ENCODE measurements at regions not wholly inside any gene's neighbourhood (a gene's known extent, or its start where the extent isn't known, plus 50 kb on each side); places are given as distances from the start of the nearest gene placed in this dataset.

GRCh38 chr16:65624229-65624628, 502.4 kb upstream of the CDH11 start:
- Mint-ChIP-seq H3K27ac (no peak overlapping the region), H3K9me3 (peaks cover 0 to 5% (median 5%) of the 10 kb centered on the region in 3 donors), H3K36me3 (no peaks in the 10 kb centered on the region), H3K4me1 (no peaks in the 10 kb centered on the region), H3K4me3 (no peak overlapping the region), H3K27me3 (no peaks in the 10 kb centered on the region)
- no peak overlapping the region for H3K27ac ChIP-seq (ENCODE audit: low read length)
- H3K4me3 ChIP-seq (ENCODE audit: control insufficient read depth in 1 of 2, extremely low read depth in 1 of 2, low read length in 1 of 2), result no peak overlapping the region
- no peaks in the 10 kb centered on the region for H3K4me1 ChIP-seq (ENCODE audit: control insufficient read depth in 1 of 2, extremely low read depth in 1 of 2, insufficient read depth in 2 of 2, low read length in 2 of 2)
- H3K36me3 ChIP-seq (ENCODE audit: control insufficient read depth in 2 of 2, extremely low read depth in 1 of 2, insufficient read depth in 1 of 2, low read length in 1 of 2), result no peaks in the 10 kb centered on the region
- ChIA-PET POLR2A (no interaction called here), CTCF (no interaction called here)
- H3K9me3 ChIP-seq, result no peaks in the 10 kb centered on the region
- ATAC-seq (replicated peaks in 1 of 4) (no peak), DNase-seq (no peak)
- H3K27me3 ChIP-seq (replicated peaks in 1 of 2; ENCODE audit: control insufficient read depth in 2 of 2, extremely low read depth in 1 of 2, insufficient read depth in 2 of 2, low read length in 1 of 2), result no peaks in the 10 kb centered on the region
- 64% methylated on average over 2 of the region's 2 CpGs for WGBS (ENCODE audit: insufficient coverage)

GRCh38 chr16:65622871-65623270, 501.0 kb upstream of the CDH11 start:
- no peaks in the 10 kb centered on the region for H3K4me1 ChIP-seq (ENCODE audit: control insufficient read depth in 1 of 2, extremely low read depth in 1 of 2, insufficient read depth in 2 of 2, low read length in 2 of 2)
- ChIA-PET POLR2A (no interaction called here), CTCF (no interaction called here)
- Mint-ChIP-seq H3K9me3 (peaks cover 0 to 5% (median 5%) of the 10 kb centered on the region in 3 donors), H3K4me3 (no peak overlapping the region), H3K27ac (no peak overlapping the region), H3K36me3 (no peaks in the 10 kb centered on the region), H3K4me1 (no peaks in the 10 kb centered on the region), H3K27me3 (no peaks in the 10 kb centered on the region)
- ATAC-seq (replicated peaks in 1 of 4) (no peak), DNase-seq (no peak)
- no peaks in the 10 kb centered on the region for H3K27me3 ChIP-seq (replicated peaks in 1 of 2; ENCODE audit: control insufficient read depth in 2 of 2, extremely low read depth in 1 of 2, insufficient read depth in 2 of 2, low read length in 1 of 2)
- no peaks in the 10 kb centered on the region for H3K9me3 ChIP-seq
- no peak overlapping the region for H3K27ac ChIP-seq (ENCODE audit: low read length)
- no peaks in the 10 kb centered on the region for H3K36me3 ChIP-seq (ENCODE audit: control insufficient read depth in 2 of 2, extremely low read depth in 1 of 2, insufficient read depth in 1 of 2, low read length in 1 of 2)
- 78% methylated on average over 4 of the region's 4 CpGs for WGBS (ENCODE audit: insufficient coverage)
- no peak overlapping the region for H3K4me3 ChIP-seq (ENCODE audit: control insufficient read depth in 1 of 2, extremely low read depth in 1 of 2, low read length in 1 of 2)

GRCh38 chr16:65622151-65622550, 500.3 kb upstream of the CDH11 start:
- WGBS (ENCODE audit: insufficient coverage), result 97% methylated on average over 3 of the region's 5 CpGs
- no peak overlapping the region for H3K27ac Mint-ChIP-seq
- no peak overlapping the region for H3K4me3 Mint-ChIP-seq

GRCh38 chr16:65621640-65622039, 499.8 kb upstream of the CDH11 start:
- no peak for DNase-seq
- no peak for ATAC-seq (replicated peaks in 1 of 4)
- H3K9me3 ChIP-seq, result no peaks in the 10 kb centered on the region
- Mint-ChIP-seq H3K9me3 (peaks cover 0 to 5% (median 5%) of the 10 kb centered on the region in 3 donors), H3K27me3 (no peaks in the 10 kb centered on the region), H3K4me3 (no peak overlapping the region), H3K36me3 (no peaks in the 10 kb centered on the region), H3K27ac (no peak overlapping the region), H3K4me1 (no peaks in the 10 kb centered on the region)
- H3K27me3 ChIP-seq (replicated peaks in 1 of 2; ENCODE audit: control insufficient read depth in 2 of 2, extremely low read depth in 1 of 2, insufficient read depth in 2 of 2, low read length in 1 of 2), result no peaks in the 10 kb centered on the region
- ChIA-PET POLR2A (no interaction called here), CTCF (no interaction called here)
- no peak overlapping the region for H3K4me3 ChIP-seq (ENCODE audit: control insufficient read depth in 1 of 2, extremely low read depth in 1 of 2, low read length in 1 of 2)
- no peaks in the 10 kb centered on the region for H3K36me3 ChIP-seq (ENCODE audit: control insufficient read depth in 2 of 2, extremely low read depth in 1 of 2, insufficient read depth in 1 of 2, low read length in 1 of 2)
- WGBS (ENCODE audit: insufficient coverage), result 100% methylated on average over 2 of the region's 3 CpGs
- H3K27ac ChIP-seq (ENCODE audit: low read length), result no peak overlapping the region
- no peaks in the 10 kb centered on the region for H3K4me1 ChIP-seq (ENCODE audit: control insufficient read depth in 1 of 2, extremely low read depth in 1 of 2, insufficient read depth in 2 of 2, low read length in 2 of 2)

More at GRCh38 chr16:65622151-65622550, 500.3 kb upstream of the CDH11 start:
- H3K27ac ChIP-seq (ENCODE audit: low read length), result no peak overlapping the region
- H3K36me3 Mint-ChIP-seq, result no peaks in the 10 kb centered on the region
- DNase-seq (no peak), ATAC-seq (replicated peaks in 1 of 4) (no peak)
- H3K27me3 Mint-ChIP-seq, result no peaks in the 10 kb centered on the region
- no peaks in the 10 kb centered on the region for H3K4me1 Mint-ChIP-seq
- H3K27me3 ChIP-seq (replicated peaks in 1 of 2; ENCODE audit: control insufficient read depth in 2 of 2, extremely low read depth in 1 of 2, insufficient read depth in 2 of 2, low read length in 1 of 2), result no peaks in the 10 kb centered on the region
- no peak overlapping the region for H3K4me3 ChIP-seq (ENCODE audit: control insufficient read depth in 1 of 2, extremely low read depth in 1 of 2, low read length in 1 of 2)
- ChIA-PET CTCF (no interaction called here), POLR2A (no interaction called here)
- H3K36me3 ChIP-seq (ENCODE audit: control insufficient read depth in 2 of 2, extremely low read depth in 1 of 2, insufficient read depth in 1 of 2, low read length in 1 of 2), result no peaks in the 10 kb centered on the region
- peaks cover 0 to 5% (median 5%) of the 10 kb centered on the region in 3 donors for H3K9me3 Mint-ChIP-seq
- H3K9me3 ChIP-seq, result no peaks in the 10 kb centered on the region
- no peaks in the 10 kb centered on the region for H3K4me1 ChIP-seq (ENCODE audit: control insufficient read depth in 1 of 2, extremely low read depth in 1 of 2, insufficient read depth in 2 of 2, low read length in 2 of 2)

- no peaks in the 10 kb centered on the region for H3K27me3 ChIP-seq (replicated peaks in 1 of 2; ENCODE audit: control insufficient read depth in 2 of 2, extremely low read depth in 1 of 2, insufficient read depth in 2 of 2, low read length in 1 of 2)
- H3K27me3 Mint-ChIP-seq, result no peaks in the 10 kb centered on the region
- H3K36me3 Mint-ChIP-seq, result no peaks in the 10 kb centered on the region
- no peaks in the 10 kb centered on the region for H3K4me1 ChIP-seq (ENCODE audit: control insufficient read depth in 1 of 2, extremely low read depth in 1 of 2, insufficient read depth in 2 of 2, low read length in 2 of 2)
- no CpG with 5 or more reads among the region's 3 CpGs for WGBS (ENCODE audit: insufficient coverage)
- H3K4me1 Mint-ChIP-seq, result no peaks in the 10 kb centered on the region
- no peak overlapping the region for H3K27ac Mint-ChIP-seq
- no peak overlapping the region for H3K4me3 Mint-ChIP-seq
- no peaks in the 10 kb centered on the region for H3K9me3 ChIP-seq
- DNase-seq (no peak), ATAC-seq (replicated peaks in 1 of 4) (no peak)
- POLR2A ChIA-PET, result no interaction called here
- H3K9me3 Mint-ChIP-seq, result peaks cover 2 to 8% (median 5%) of the 10 kb centered on the region in 3 donors
- no peak overlapping the region for H3K4me3 ChIP-seq (ENCODE audit: control insufficient read depth in 1 of 2, extremely low read depth in 1 of 2, low read length in 1 of 2)
- no peaks in the 10 kb centered on the region for H3K36me3 ChIP-seq (ENCODE audit: control insufficient read depth in 2 of 2, extremely low read depth in 1 of 2, insufficient read depth in 1 of 2, low read length in 1 of 2)
- CTCF ChIA-PET, result no interaction called here
- H3K27ac ChIP-seq (ENCODE audit: low read length), result no peak overlapping the region
These were observed 497.7 kb upstream of the CDH11 start for GRCh38 chr16:65619606-65620005.

- H3K36me3 Mint-ChIP-seq, result no peaks in the 10 kb centered on the region
- CTCF ChIA-PET, result interaction anchor here in 1 of 2 donors (0.6 kb wide), 1 partner anchor 34 kb away, joined by 3 read pairs; no protein-coding TSS in a partner anchor
- DNase-seq (no peak), ATAC-seq (replicated peaks in 1 of 4) (no peak)
- Histone ChIP-seq H3K27me3 (replicated peaks in 1 of 2; ENCODE audit: control insufficient read depth in 2 of 2, extremely low read depth in 1 of 2, insufficient read depth in 2 of 2, low read length in 1 of 2) (no peaks in the 10 kb centered on the region), H3K4me1 (ENCODE audit: control insufficient read depth in 1 of 2, extremely low read depth in 1 of 2, insufficient read depth in 2 of 2, low read length in 2 of 2) (no peaks in the 10 kb centered on the region), H3K4me3 (ENCODE audit: control insufficient read depth in 1 of 2, extremely low read depth in 1 of 2, low read length in 1 of 2) (no peak overlapping the region), H3K27ac (ENCODE audit: low read length) (no peak overlapping the region), H3K9me3 (no peaks in the 10 kb centered on the region), H3K36me3 (ENCODE audit: control insufficient read depth in 2 of 2, extremely low read depth in 1 of 2, insufficient read depth in 1 of 2, low read length in 1 of 2) (no peaks in the 10 kb centered on the region)
- no peaks in the 10 kb centered on the region for H3K27me3 Mint-ChIP-seq
- no peaks in the 10 kb centered on the region for H3K4me1 Mint-ChIP-seq
- H3K27ac Mint-ChIP-seq, result no peak overlapping the region
- H3K9me3 Mint-ChIP-seq, result peaks cover 2 to 8% (median 5%) of the 10 kb centered on the region in 3 donors
- POLR2A ChIA-PET, result no interaction called here
- no peak overlapping the region for H3K4me3 Mint-ChIP-seq
- WGBS (ENCODE audit: insufficient coverage), result no CpG with 5 or more reads among the region's 1 CpG
These were observed 497.1 kb upstream of the CDH11 start for GRCh38 chr16:65618931-65619330.

GRCh38 chr16:65618333-65618732, 496.5 kb upstream of the CDH11 start:
- H3K27ac ChIP-seq (ENCODE audit: low read length), result no peak overlapping the region
- ChIA-PET CTCF (interaction anchor here in 1 of 2 donors (0.6 kb wide), 1 partner anchor 34 kb away, joined by 3 read pairs; no protein-coding TSS in a partner anchor), POLR2A (no interaction called here)
- DNase-seq, result no peak
- no peak for ATAC-seq (replicated peaks in 1 of 4)
- H3K4me1 ChIP-seq (ENCODE audit: control insufficient read depth in 1 of 2, extremely low read depth in 1 of 2, insufficient read depth in 2 of 2, low read length in 2 of 2), result no peaks in the 10 kb centered on the region
- Mint-ChIP-seq H3K4me1 (no peaks in the 10 kb centered on the region), H3K9me3 (peaks cover 2 to 11% (median 9%) of the 10 kb centered on the region in 3 donors), H3K27ac (no peak overlapping the region), H3K4me3 (no peak overlapping the region), H3K27me3 (no peaks in the 10 kb centered on the region), H3K36me3 (no peaks in the 10 kb centered on the region)
- WGBS (ENCODE audit: insufficient coverage), result 17% methylated on average over 1 of the region's 2 CpGs
- H3K27me3 ChIP-seq (replicated peaks in 1 of 2; ENCODE audit: control insufficient read depth in 2 of 2, extremely low read depth in 1 of 2, insufficient read depth in 2 of 2, low read length in 1 of 2), result no peaks in the 10 kb centered on the region
- H3K4me3 ChIP-seq (ENCODE audit: control insufficient read depth in 1 of 2, extremely low read depth in 1 of 2, low read length in 1 of 2), result no peak overlapping the region
- no peaks in the 10 kb centered on the region for H3K9me3 ChIP-seq
- H3K36me3 ChIP-seq (ENCODE audit: control insufficient read depth in 2 of 2, extremely low read depth in 1 of 2, insufficient read depth in 1 of 2, low read length in 1 of 2), result no peaks in the 10 kb centered on the region

Measured in T-cell (primary cell).